ENCODE measurements at regions not wholly inside any gene's neighbourhood (a gene's known extent, or its start where the extent isn't known, plus 50 kb on each side); places are given as distances from the start of the nearest gene placed in this dataset.
A peak's percentile ranks its signal among the peaks of the same experiment; 100 is the strongest.
"Not testable (repeated sequence)": the region's sequence is repeated elsewhere in the genome, so short reads cannot be mapped to it uniquely, and the experiment has no call there.

DNA sequence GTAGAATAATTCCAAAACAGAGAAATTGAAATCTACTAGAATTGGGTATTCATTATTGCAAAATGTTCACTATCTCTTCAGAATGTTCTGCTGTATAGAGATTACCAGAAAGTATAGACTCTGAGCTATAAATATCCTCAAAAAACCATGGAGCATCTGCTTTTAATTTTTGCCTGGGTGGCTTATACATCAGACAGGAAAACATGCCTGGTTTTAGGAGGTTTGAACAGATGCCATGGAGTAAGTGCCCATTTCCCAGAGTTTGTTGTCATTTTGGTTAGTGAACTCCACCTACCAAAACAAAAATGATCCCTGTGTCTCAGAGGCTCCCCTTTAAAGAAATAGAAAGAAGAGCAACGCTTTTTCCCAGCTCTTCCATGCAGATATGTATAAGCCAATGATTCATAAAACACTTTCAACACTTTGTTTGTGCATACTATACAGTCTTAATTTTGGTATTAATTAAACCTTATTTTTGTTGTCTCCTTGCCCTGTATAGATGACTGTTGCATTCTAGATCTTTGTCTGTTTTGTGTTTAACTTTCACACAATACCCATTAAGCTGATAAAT, 68.7 kb downstream of the MEPE start:
- DNase-seq (ENCODE audit: low read depth), result peak; percentile 71

DNA sequence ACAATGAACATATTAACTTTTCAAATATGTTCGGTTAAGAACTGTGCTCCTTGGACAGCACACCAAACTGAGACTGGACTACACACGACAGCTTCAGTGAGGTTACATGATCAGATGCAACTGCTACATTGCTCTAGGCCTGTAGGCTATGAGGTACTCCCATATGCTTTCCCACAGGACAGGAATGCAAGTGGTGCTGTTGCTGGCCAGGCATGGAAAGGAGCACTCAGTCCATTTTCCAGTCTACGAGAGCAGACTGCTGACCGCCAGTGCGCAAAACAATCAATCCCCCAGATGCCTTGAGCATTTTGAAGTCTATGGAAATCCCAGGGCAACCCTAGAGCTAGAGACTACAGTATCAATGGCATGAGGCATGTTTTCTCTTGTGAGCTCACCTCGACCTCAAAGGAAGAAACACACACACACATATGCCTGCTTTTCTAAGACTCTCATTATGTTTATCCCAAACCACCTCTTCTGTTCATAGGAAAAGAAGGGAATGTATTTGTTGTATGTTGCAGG, 70.8 kb upstream of the SPP1 start:
- no peak for DNase-seq (ENCODE audit: low read depth)

DNA sequence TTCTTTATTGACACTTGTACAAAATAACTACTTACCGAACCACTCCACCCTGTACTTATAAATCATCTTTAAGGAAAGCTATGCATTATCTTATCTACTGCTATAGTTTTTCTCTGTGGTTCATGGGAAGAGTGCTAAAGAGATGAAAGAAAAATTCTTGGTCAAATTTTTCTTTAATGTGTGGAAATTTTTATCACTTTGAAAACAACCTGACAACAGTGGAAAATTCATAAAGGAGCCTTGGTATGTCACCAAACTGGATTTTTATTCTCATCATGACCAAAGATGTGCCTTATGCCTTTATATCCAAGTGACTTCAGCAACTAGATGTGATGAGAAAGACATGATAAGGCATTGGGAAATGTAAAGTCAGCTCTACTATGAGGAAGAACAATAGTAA, 67.2 kb upstream of the SPP1 start:
- DNase-seq (ENCODE audit: low read depth), result no peak

DNA sequence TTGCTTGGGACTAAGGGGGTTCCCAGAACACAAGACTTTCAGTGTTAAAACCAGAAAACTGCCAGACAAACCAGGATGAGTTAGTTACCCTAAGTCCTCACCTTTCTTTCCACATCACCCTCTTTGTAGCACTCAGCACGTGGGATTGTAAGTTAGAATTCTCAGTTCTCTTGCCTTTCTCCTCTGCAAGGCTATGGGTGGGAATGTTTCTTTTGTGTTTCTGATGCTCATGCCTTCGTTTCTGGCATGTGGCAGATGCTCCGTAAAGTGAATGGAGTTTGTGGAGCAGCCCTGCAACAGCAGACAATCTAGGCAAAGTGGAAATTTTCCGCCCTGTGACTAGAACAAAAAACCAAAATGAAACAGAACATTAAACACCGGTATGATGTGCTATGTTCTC, 64.7 kb upstream of the SPP1 start:
- DNase-seq (ENCODE audit: low read depth), result no peak

DNA sequence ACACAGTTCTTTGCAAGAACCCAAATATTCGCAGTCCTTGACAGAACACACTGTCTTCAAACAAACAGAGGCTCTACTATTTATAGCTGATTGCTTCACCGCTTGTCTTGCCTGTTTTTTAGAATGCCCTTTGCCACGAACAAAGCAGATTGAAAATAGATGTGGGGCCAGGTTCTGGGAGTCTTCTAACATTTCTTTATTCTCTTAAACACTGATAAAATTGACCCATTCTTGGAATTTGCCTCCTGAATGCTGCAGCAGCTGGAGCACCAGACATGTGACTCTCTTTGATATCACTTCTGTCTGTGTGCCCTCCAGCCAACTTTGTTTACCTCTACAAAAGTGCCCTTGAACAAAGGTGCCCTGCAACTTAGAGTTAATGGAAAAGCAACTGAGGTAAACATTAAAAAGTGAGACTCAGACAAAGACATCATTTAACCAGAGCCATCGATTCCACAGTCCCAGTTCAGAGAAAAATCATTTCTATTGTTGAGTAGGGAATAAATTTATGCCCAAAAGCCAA, 64.2 kb upstream of the SPP1 start:
- DNase-seq (ENCODE audit: low read depth), result no peak

DNA sequence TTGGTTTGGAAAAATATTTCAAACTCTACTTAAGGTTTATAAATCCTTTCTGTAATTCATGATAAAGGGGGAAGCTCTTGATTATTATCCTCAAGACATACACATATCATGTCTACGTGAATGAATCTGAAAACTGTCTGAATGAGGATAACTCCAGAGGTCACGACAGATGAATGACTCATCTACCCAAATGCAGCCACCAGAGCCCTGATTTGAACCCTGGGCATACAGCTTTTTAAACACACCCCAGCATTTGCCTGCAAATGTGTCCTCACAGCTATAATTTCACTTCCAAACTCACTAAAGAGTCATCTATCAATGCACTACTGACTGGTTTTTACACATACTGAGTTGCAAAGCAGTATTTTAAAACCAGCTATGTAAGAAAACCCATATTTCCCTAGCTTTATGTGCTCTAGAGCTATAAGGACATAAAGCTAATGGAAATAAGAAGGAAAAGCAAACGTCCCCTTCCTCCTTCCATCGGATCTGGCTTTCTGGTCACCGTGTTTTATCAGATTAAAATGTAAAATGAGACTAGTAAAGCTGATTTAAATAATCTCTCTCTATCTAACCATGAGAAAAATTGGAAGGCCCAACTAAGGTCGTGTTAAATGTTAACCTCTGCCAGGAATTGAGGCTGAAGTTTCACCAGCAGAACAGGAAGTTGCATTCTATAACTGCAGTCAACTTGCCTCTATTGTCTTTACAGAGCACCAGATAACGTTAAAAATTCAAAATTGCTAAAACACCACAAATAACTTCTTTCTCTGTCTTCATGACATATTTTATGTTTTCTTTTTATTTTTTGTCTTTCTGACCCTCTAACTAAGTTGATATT, 63.1 kb upstream of the SPP1 start:
- no peak for DNase-seq (ENCODE audit: low read depth)

DNA sequence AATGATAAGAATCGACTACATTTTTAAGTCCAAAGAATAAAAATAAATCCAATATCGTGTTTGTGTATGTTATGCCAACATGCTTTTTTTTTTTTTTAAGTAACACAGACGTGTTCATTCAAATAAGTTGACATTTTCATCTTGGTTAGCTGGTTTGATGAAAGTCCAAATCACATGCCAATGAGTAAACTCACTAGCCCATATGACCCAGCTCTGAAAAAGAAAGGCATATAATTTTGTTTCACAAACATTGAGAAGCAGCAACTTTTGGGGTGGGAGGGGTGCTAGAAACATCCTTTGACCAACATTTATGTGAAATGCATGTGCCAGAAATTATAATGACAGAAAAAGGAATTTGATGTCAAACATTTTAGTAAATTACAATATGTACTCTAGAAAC, 61.6 kb upstream of the SPP1 start:
- no peak for DNase-seq (ENCODE audit: low read depth)

DNA sequence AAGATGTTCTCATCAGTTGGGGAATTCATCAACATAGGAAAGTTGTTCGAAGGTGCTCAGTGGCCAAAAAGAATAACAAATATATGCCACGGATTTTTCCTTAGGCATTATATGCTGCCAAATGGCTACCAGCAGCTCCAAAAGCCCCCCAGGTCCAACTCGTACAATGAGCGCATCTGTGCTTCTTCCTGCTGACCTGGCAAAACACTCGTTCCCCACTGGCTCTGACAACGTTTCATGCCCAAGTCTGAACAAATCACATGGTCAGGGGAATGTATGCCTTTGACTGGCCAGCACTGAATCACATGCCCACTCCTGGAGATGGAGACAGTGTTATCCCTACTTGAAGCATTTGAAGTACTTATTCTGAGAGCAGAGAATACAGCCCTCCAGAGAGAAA, 59.9 kb upstream of the SPP1 start:
- DNase-seq (ENCODE audit: low read depth), result no peak

DNA sequence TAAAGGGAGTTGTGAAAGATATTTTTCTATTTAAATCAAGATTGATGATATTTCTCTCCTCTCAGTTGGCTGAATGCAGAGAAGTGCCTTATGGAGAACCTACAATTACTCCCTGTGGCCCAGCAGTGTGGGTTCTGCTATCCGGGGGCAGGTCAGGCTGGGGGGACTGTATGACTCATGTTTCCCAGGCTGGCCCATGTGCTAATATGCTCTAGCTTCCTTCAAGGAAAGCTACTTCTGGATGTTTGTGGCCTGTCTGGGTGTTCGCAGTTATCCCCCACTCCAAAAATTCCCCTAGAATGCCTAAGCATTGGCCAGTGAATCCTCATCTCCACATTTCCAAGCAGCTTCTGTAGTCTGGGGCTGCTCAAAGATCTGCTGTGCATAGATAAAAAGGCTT, 58.9 kb upstream of the SPP1 start:
- DNase-seq (ENCODE audit: low read depth), result no peak

DNA sequence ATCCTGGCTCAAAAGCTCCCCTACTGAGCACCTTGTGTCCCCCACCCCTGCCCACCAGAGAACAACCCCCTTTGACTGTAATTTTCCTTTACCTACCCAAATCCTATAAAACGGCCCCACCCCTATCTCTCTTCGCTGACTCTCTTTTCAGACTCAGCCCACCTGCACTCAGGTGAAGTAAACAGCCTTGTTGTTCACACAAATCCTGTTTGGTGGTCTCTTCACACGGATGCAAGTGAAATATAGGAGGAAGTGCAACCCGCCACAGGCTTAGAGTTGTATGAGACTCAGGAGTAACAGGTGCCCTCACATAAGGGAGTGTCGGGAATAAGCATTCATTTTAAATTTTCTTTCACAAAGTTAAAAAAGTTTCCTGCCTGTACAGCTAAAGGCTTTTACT, 57.6 kb upstream of the SPP1 start:
- DNase-seq (ENCODE audit: low read depth), result not testable (repeated sequence)

DNA sequence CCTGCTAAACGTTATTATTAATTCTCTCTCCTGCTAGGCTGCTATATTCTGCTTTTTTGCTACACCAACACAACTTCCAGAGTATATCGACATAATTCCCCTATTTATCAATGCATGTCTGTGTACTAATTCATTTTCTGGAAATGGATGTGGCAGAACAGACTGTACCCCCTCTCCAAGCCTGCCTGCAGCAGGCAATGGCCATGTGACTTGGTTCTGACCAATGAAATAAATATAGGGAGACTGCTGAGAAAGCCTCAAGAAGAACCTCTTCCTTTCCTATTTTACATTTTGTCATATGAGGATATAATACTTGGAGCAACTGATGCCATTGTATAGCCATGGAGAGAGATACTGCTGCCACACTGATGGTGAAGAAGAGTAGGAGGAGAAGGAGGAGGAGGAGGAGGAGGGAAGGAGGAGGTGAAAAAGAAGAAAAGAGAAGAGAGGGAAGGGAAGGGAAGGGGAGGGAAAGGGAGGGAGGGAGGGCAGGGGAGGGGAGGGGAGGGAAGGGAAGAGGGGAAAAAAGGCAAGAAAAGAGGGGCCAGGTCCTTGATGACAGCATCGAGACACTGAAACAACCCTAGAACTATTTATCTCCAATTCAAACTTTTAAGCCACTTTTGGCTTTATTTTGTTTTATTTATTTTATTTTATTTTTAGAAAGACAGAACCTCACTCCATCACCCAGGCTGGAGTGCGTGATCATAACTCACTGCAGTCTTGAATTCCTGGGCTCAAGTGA, 57.0 kb upstream of the SPP1 start:
- no peak for DNase-seq (ENCODE audit: low read depth)

DNA sequence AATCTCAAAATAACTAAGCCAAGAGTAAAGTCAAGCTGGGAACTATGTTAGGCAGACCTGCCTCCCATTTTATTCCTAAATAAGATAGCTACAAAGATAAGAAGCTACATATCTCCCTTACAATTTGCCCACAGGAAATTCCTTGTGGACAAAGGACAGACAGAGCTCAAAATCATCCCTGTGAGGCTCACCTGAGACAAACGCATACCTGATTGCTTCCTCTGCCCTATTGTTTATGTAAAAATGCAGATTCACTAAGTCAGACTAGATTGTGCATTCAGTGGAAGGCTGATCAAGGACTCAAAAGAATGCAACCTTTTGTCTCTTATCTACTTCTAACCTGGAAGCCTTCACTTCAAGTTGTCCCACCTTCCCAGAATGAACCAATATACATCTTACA, 56.2 kb upstream of the SPP1 start:
- not testable (repeated sequence) for DNase-seq (ENCODE audit: low read depth)

DNA sequence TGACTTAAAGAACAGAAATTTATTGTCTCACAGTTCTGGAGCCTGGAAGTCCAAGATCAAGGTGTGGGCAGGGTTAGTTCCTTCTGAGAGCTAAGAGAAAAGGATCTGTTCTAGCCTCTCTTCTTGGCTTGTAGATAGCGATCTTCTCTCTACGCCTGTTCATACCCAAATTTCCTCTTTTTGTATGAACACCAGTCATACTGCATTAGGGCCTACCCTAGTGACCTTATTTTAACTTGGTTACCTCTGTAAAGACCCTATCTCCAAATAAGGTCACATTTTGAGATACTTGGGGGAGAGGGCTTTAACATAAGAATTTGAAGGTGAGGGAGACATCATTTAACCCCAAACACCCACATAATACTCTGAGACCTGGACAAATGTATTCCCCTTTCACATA, 55.6 kb upstream of the SPP1 start:
- DNase-seq (ENCODE audit: low read depth), result no peak

DNA sequence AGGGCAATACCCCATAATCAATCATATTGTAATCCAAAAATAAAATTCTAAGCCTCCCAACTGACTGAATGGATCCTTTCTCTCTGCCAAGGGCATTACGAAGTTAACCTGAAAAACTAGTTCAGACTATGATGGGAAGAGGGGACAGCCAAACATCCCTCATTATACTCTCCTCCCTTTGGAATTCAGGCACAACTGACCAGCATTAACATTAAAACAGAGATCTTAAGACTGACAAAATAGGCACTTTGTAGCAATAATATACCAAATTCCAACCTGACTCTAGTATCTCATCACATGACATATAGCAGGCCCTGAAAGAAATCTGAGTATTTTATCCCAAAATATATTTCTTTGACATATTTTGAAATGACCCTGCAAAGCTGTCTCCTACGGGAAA, 55.0 kb upstream of the SPP1 start:
- DNase-seq (ENCODE audit: low read depth), result no peak

DNA sequence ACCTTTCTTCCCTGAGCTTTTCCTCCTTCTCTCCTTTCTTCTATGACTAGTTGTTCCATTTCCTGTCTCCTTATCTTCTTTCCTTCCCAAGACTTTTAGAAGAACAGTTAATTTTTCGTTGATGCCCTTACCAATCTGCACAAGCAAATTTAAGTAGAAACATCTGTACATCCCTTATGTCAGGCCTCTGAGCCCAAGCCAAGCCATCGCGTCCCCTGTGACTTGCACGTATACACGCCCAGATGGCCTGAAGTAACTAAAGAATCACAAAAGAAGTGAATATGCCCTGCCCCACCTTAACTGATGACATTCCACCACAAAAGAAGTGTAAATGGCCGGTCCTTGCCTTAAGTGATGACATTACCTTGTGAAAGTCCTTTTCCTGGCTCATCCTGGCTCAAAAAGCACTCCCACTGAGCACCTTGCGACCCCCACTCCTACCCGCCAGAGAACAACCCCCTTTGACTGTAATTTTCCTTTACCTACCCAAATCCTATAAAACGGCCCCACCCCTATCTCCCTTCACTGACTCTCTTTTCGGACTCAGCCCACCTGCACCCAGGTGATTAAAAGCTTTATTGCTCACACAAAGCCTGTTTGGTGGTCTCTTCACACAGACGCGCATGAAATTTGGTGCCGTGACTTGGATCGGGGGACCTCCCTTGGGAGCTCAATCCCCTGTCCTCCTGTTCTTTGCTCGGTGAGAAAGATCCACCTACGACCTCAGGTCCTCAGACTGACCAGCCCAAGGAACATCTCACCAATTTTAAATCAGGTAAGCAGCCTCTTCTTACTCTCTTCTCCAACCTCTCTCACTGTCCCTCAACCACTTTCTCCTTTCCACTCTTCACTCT, 53.7 kb upstream of the SPP1 start:
- DNase-seq (ENCODE audit: low read depth), result not testable (repeated sequence)

DNA sequence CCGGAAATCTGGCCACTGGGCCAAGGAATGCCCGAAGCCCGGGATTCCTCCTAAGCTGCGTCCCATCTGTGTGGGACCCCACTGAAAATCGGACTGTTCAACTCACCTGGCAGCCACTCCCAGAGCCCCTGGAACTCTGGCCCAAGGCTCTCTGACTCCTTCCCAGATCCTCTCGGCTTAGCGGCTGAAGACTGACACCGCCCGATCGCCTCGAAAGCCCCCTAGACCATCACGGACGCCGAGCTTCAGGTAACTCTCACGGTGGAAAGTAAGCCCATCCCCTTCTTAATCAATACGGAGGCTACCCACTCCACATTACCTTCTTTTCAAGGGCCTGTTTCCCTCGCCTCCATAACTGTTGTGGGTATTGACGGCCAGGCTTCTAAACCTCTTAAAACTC, 51.4 kb upstream of the SPP1 start:
- DNase-seq (ENCODE audit: low read depth), result not testable (repeated sequence)

All from EH (cell line).